ENCODE measurements at regions not wholly inside any gene's neighbourhood (a gene's known extent, or its start where the extent isn't known, plus 50 kb on each side); places are given as distances from the start of the nearest gene placed in this dataset.

DNA sequence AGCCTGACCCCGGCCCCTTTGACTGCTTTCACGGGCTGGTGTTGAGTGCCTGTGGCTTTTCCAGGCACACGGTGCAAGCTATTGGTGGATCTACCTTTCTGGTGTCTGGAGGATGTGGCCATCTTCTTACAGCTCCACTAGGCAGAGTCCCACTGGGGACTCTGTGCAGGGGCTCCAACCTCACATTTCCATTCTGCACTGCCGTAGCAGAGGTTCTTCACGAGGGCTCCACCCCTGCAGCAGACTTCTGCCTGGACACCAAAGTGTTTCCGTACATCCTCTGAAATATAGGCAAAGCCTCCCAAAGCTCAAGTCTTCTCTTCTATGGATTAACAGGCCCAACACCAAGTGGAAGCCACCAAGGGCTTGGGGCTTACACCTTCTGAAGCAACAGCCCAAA, 691.5 kb upstream of the POU3F2 start:
- no peak overlapping the region for H3K4me3 ChIP-seq (replicated peaks; ENCODE audit: insufficient read depth, low read length)
- H3K27ac ChIP-seq (replicated peaks), result no peak overlapping the region
- no peak for DNase-seq (ENCODE audit: low read depth in 1 of 2, low spot score in 1 of 2)
- TF ChIP-seq GABPA (IDR thresholded peaks at IDR 0.05; ENCODE audit: low read depth) (no peak), POLR2AphosphoS5 (IDR thresholded peaks at IDR 0.05; ENCODE audit: low read depth) (no peak), SPI1 (IDR thresholded peaks at IDR 0.05; ENCODE audit: borderline replicate concordance, low read depth) (no peak)
- TF ChIP-seq, protein P1, sequence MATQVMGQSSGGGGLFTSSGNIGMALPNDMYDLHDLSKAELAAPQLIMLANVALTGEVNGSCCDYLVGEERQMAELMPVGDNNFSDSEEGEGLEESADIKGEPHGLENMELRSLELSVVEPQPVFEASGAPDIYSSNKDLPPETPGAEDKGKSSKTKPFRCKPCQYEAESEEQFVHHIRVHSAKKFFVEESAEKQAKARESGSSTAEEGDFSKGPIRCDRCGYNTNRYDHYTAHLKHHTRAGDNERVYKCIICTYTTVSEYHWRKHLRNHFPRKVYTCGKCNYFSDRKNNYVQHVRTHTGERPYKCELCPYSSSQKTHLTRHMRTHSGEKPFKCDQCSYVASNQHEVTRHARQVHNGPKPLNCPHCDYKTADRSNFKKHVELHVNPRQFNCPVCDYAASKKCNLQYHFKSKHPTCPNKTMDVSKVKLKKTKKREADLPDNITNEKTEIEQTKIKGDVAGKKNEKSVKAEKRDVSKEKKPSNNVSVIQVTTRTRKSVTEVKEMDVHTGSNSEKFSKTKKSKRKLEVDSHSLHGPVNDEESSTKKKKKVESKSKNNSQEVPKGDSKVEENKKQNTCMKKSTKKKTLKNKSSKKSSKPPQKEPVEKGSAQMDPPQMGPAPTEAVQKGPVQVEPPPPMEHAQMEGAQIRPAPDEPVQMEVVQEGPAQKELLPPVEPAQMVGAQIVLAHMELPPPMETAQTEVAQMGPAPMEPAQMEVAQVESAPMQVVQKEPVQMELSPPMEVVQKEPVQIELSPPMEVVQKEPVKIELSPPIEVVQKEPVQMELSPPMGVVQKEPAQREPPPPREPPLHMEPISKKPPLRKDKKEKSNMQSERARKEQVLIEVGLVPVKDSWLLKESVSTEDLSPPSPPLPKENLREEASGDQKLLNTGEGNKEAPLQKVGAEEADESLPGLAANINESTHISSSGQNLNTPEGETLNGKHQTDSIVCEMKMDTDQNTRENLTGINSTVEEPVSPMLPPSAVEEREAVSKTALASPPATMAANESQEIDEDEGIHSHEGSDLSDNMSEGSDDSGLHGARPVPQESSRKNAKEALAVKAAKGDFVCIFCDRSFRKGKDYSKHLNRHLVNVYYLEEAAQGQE (IDR thresholded peaks at IDR 0.05; ENCODE audit: insufficient replicate concordance, low read depth), result no peak
- TF ChIP-seq, protein P2, sequence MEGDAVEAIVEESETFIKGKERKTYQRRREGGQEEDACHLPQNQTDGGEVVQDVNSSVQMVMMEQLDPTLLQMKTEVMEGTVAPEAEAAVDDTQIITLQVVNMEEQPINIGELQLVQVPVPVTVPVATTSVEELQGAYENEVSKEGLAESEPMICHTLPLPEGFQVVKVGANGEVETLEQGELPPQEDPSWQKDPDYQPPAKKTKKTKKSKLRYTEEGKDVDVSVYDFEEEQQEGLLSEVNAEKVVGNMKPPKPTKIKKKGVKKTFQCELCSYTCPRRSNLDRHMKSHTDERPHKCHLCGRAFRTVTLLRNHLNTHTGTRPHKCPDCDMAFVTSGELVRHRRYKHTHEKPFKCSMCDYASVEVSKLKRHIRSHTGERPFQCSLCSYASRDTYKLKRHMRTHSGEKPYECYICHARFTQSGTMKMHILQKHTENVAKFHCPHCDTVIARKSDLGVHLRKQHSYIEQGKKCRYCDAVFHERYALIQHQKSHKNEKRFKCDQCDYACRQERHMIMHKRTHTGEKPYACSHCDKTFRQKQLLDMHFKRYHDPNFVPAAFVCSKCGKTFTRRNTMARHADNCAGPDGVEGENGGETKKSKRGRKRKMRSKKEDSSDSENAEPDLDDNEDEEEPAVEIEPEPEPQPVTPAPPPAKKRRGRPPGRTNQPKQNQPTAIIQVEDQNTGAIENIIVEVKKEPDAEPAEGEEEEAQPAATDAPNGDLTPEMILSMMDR (IDR thresholded peaks at IDR 0.05; ENCODE audit: insufficient read depth, low read length), result no peak
- no peaks in the 10 kb centered on the region for H3K27me3 ChIP-seq (ENCODE audit: insufficient read depth, poor library complexity, severe bottlenecking)

DNA sequence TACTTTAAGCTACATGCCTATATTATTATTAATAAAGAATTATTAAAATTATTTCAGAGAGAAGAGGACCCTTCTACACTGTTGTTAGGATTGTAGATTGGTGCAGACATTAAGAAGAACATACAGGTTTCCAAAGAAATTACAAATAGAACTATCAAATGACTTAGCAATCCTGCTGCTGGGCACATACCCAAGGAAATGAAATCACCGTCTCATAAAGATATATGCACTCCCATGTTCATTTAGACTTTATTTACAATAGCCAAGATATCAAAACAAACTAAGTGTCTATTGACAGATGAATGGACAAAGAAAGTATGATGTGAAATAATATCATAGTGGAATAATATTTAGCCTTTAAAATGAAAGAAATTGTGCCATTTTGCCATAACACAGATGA, 687.7 kb upstream of the POU3F2 start:
- no peak overlapping the region for H3K27ac ChIP-seq (replicated peaks)
- no peak overlapping the region for H3K4me3 ChIP-seq (replicated peaks; ENCODE audit: insufficient read depth, low read length)
- no peak for DNase-seq (ENCODE audit: low read depth in 1 of 2, low spot score in 1 of 2)
- TF ChIP-seq, protein P2 (IDR thresholded peaks at IDR 0.05; ENCODE audit: insufficient read depth, low read length), result no peak
- TF ChIP-seq POLR2AphosphoS5 (IDR thresholded peaks at IDR 0.05; ENCODE audit: low read depth) (no peak), GABPA (IDR thresholded peaks at IDR 0.05; ENCODE audit: low read depth) (no peak), SPI1 (IDR thresholded peaks at IDR 0.05; ENCODE audit: borderline replicate concordance, low read depth) (no peak)
- TF ChIP-seq, protein P1 (IDR thresholded peaks at IDR 0.05; ENCODE audit: insufficient replicate concordance, low read depth), result no peak
- H3K27me3 ChIP-seq (ENCODE audit: insufficient read depth, poor library complexity, severe bottlenecking), result no peaks in the 10 kb centered on the region

DNA sequence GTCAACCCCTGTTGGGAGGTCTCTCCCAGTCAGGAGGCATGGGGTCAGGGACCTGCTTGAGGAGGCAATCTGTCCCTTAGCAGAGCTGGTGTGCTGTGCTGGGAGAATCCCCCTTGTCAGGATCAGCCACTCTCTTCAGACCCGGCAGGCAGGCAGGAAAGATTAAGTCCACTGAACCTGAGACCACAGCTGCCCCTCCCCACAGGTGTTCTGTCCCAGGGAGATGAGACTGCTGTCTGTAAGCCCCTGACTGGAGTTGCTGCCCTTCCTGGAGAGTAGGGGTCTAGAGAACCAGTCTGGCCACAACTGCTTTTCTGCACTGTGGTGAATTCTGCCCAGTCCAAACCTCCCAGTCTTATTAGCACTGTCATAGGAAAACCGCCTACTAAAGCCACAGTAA, 677.8 kb upstream of the POU3F2 start:
- no peaks in the 10 kb centered on the region for H3K27me3 ChIP-seq (ENCODE audit: insufficient read depth, poor library complexity, severe bottlenecking)
- no peak for DNase-seq (ENCODE audit: low read depth in 1 of 2, low spot score in 1 of 2)
- no peak overlapping the region for H3K4me3 ChIP-seq (replicated peaks; ENCODE audit: insufficient read depth, low read length)
- H3K27ac ChIP-seq (replicated peaks), result no peak overlapping the region
- TF ChIP-seq, protein P2 (IDR thresholded peaks at IDR 0.05; ENCODE audit: insufficient read depth, low read length), result no peak

DNA sequence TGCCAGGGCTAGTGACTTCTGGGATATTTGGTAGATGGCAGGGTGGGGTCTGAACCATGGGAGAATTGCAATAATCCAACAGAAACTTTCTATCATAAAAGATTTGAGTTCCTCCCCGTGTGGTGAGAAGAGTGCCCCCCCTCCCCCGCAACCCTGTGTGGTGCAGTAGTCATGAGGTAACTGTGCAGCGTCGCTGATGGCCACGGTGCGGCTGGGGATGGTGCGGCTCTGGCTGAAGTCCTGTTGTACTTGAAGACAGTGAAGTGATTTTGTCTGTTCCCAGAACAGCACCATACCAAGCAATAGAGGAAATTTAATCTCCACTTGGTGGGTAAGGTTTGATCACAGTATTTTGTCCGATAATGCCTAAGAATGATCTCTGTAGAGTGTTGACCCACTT, 654.8 kb upstream of the POU3F2 start:
- no peaks in the 10 kb centered on the region for H3K27me3 ChIP-seq (ENCODE audit: insufficient read depth, poor library complexity, severe bottlenecking)
- TF ChIP-seq, protein P1 (IDR thresholded peaks at IDR 0.05; ENCODE audit: insufficient replicate concordance, low read depth), result no peak
- no peak for TF ChIP-seq POLR2AphosphoS5 (IDR thresholded peaks at IDR 0.05; ENCODE audit: low read depth)
- no peak for TF ChIP-seq GABPA (IDR thresholded peaks at IDR 0.05; ENCODE audit: low read depth)
- TF ChIP-seq, protein P2 (IDR thresholded peaks at IDR 0.05; ENCODE audit: insufficient read depth, low read length), result no peak
- no peak for TF ChIP-seq SPI1 (IDR thresholded peaks at IDR 0.05; ENCODE audit: borderline replicate concordance, low read depth)
- H3K27ac ChIP-seq (replicated peaks), result no peak overlapping the region
- H3K4me3 ChIP-seq (replicated peaks; ENCODE audit: insufficient read depth, low read length), result no peak overlapping the region
- DNase-seq (ENCODE audit: low read depth in 1 of 2, low spot score in 1 of 2), result no peak

All from HL-60 (cell line).